Endothelial cell of umbilical vein (primary cell): ENCODE measurements at regions not wholly inside any gene's neighbourhood (a gene's known extent, or its start where the extent isn't known, plus 50 kb on each side); places are given as distances from the start of the nearest gene placed in this dataset.

Experiments
- EZH2 ChIP-seq: IDR thresholded peaks from 2 replicates; pipeline ENCODE4 v1.6.1; 2012; ENCODE audit warnings: borderline replicate concordance, low read depth, mild to moderate bottlenecking, moderate library complexity, low read length, inconsistent platforms; ENCODE audit not compliant: severe bottlenecking
- POLR2A ChIP-seq: IDR thresholded peaks from 2 replicates; pipeline ENCODE4 v1.6.1; 2012; ENCODE audit warnings: low read depth, mild to moderate bottlenecking, control low read depth, low read length
- POLR2AphosphoS5 ChIP-seq: IDR thresholded peaks from 2 replicates; pipeline ENCODE4 v1.6.1; 2012; ENCODE audit warnings: low read depth, mild to moderate bottlenecking, control low read depth, low read length, moderate library complexity; ENCODE audit not compliant: insufficient read depth
- TF ChIP-seq, protein P1 (sequence below), 2 donors: IDR thresholded peaks; 1 replicate in 1 of 2; 2 replicates in 1 of 2; pipeline ENCODE4 v1.5.1; 2011; ENCODE audit warnings: low read length in 2 of 2, mild to moderate bottlenecking in 2 of 2, moderate library complexity in 2 of 2, control low read depth in 1 of 2, inconsistent platforms in 1 of 2, low read depth in 1 of 2; ENCODE audit not compliant: insufficient read depth in 1 of 2; ENCODE audit errors: extremely low read depth in 1 of 2

DNA sequence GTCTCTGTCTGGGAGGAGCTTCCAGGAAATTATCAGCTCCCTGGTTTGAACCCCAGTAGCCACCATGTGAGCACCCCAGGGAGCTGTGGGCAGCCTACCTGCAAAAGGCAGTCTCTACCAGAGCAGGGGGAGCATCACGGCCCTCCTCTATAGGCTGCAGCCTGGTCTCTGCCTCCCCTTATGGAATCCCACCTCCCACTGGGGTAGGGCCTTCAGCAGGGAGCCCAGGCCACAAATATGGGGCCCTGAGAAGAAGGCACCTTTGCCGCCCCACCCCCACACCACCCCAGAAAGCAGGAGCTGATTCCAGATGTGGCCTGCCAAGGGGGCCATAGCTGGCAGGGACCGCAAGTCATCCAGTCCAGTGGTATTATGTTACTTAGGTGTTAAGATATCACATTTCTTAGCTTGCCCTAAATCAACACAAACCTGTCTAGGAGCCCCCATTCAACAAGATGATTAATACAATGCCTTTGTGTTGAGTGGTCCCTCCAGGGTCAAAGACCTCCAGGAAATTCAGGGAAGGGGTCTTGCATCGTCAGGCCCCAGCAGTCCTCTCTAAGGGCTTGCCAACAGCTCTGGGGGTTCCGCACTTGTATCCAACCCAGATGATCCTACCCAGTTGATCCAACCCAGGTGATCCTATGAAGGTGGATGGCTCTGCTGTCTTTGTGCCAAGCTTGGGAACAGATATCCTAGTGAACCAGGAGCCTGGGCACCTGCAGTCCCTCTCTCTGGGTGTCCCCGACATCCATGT lies 114.9 kb downstream of the OAT start:
- TF ChIP-seq EZH2 (no peak), POLR2A (no peak), POLR2AphosphoS5 (no peak)
- TF ChIP-seq, protein P1, sequence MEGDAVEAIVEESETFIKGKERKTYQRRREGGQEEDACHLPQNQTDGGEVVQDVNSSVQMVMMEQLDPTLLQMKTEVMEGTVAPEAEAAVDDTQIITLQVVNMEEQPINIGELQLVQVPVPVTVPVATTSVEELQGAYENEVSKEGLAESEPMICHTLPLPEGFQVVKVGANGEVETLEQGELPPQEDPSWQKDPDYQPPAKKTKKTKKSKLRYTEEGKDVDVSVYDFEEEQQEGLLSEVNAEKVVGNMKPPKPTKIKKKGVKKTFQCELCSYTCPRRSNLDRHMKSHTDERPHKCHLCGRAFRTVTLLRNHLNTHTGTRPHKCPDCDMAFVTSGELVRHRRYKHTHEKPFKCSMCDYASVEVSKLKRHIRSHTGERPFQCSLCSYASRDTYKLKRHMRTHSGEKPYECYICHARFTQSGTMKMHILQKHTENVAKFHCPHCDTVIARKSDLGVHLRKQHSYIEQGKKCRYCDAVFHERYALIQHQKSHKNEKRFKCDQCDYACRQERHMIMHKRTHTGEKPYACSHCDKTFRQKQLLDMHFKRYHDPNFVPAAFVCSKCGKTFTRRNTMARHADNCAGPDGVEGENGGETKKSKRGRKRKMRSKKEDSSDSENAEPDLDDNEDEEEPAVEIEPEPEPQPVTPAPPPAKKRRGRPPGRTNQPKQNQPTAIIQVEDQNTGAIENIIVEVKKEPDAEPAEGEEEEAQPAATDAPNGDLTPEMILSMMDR (IDR thresholded peaks at IDR 0.05; ENCODE audit: extremely low read depth in 1 of 2, insufficient read depth in 1 of 2, low read depth in 1 of 2, low read length in 2 of 2) = no peak
